Psoas muscle (tissue), 7 donors: ENCODE measurements at regions not wholly inside any gene's neighbourhood (a gene's known extent, or its start where the extent isn't known, plus 50 kb on each side); places are given as distances from the start of the nearest gene placed in this dataset.
A peak's percentile ranks its signal among the peaks of the same experiment; 100 is the strongest.
"Not testable (repeated sequence)": the region's sequence is repeated elsewhere in the genome, so short reads cannot be mapped to it uniquely, and the experiment has no call there.

ENCODE experiments used
- ATAC-seq, 4 donors: fragments of 200-7000 bp; cut with Tn5 transposase; one replicate each; pipeline ENCODE4 v1.9.1; 2020; ENCODE audit warnings: moderate library complexity in 3 of 4, mild to moderate bottlenecking in 2 of 4
- DNase-seq, 2 donors: peaks; one replicate each; pipeline ENCODE4 v3.0.0-alpha.2; 2020
- H3K27ac ChIP-seq: fragments of 200-600 bp; one replicate; pipeline ENCODE4 v1.8.0; 2022
- H3K27me3 ChIP-seq, 3 donors: fragments of 200-600 bp in 1 of 3; one replicate each; pipeline versions ENCODE4 v1.6.1 to v1.8.0; 2013 to 2022; ENCODE audit warnings: low read length in 2 of 3, mild to moderate bottlenecking in 2 of 3, moderate library complexity in 1 of 3; ENCODE audit not compliant: insufficient read depth in 3 of 3
- H3K36me3 ChIP-seq, 2 donors: fragments of 200-600 bp in 1 of 2; one replicate each; pipeline versions ENCODE4 v1.6.1 to v1.8.0; 2013 to 2022; ENCODE audit warnings: low read depth in 1 of 2, mild to moderate bottlenecking in 1 of 2, moderate library complexity in 1 of 2; ENCODE audit not compliant: insufficient read depth in 1 of 2
- H3K4me1 ChIP-seq: fragments of 200-600 bp; one replicate; pipeline ENCODE4 v1.8.0; 2022
- H3K4me3 ChIP-seq: fragments of 200-600 bp; one replicate; pipeline ENCODE4 v1.8.0; 2022; ENCODE audit warnings: mild to moderate bottlenecking
- H3K9me3 ChIP-seq: fragments of 200-600 bp; one replicate; pipeline ENCODE4 v1.8.0; 2022
- CTCF ChIP-seq: fragments of 200-600 bp; IDR thresholded peaks from one replicate; pipeline ENCODE4 v1.8.0; 2022; ENCODE audit warnings: antibody characterized with exemption
- WGBS, 3 donors: extraction: QIAGEN DNeasy Blood & Tissue Kit; methylation state at CpG; one replicate each; pipeline versions ENCODE4 v1.1.6 to v1.1.7; 2013; 5-methylcytosine and 5-hydroxymethylcytosine counted together
- intact Hi-C, 2 donors: fragments of 100-400 bp; cut with DNase I; formaldehyde crosslinking; loops; one replicate each; pipeline versions ENCODE4 v1.11.0 to v1.14.2; 2022
- donor health status: healthy with polysubstance abuse.
- donor health status: DM: no; HTN: no; CAD: no; lungs with moderate emphysema.
- donor health status: Bipolar disorder and iron deficiency.
- donor health status: healthy.
- donor health status: DM: yes; HTN: yes; CAD: no.
- donor health status: DM: no; HTN: no; CAD: no.
- donor health status: DM: yes; HTN: yes; CAD: no.

GRCh38 chr2:131656816-131657633 is 129.3 kb downstream of the CCDC74A start:
- DNase-seq (no peak), ATAC-seq (no peak)
- Histone ChIP-seq H3K4me1 (no peaks in the 10 kb centered on the region), H3K4me3 (no peak overlapping the region), H3K9me3 (no peaks in the 10 kb centered on the region), H3K36me3 (no peaks in the 10 kb centered on the region), H3K27ac (no peak overlapping the region), H3K27me3 (no peaks in the 10 kb centered on the region)
- WGBS, 3 donors: 93 to 95% (median 95%) methylated on average over 32 of the region's 32 CpGs
- intact Hi-C loops: no loop called here
- TF ChIP-seq CTCF: no peak

- DNase-seq (no peak), ATAC-seq (no peak)
- Histone ChIP-seq H3K4me1 (no peaks in the 10 kb centered on the region), H3K36me3 (no peaks in the 10 kb centered on the region), H3K27me3 (no peaks in the 10 kb centered on the region), H3K27ac (no peak overlapping the region), H3K4me3 (no peak overlapping the region), H3K9me3 (no peaks in the 10 kb centered on the region)
- intact Hi-C loops: no loop called here
- TF ChIP-seq CTCF: no peak
- WGBS, 3 donors: 96 to 97% (median 97%) methylated on average over 44 to 49 of the region's 49 CpGs
Measured at GRCh38 chr2:131657895-131658768, 130.4 kb downstream of the CCDC74A start.

- Histone ChIP-seq H3K27me3 (no peaks in the 10 kb centered on the region), H3K36me3 (no peaks in the 10 kb centered on the region), H3K4me3 (no peak overlapping the region), H3K27ac (no peak overlapping the region), H3K4me1 (no peaks in the 10 kb centered on the region), H3K9me3 (no peaks in the 10 kb centered on the region)
- TF ChIP-seq CTCF: no peak
- WGBS, 3 donors: 93 to 96% (median 94%) methylated on average over 12 to 16 of the region's 16 CpGs
- DNase-seq: no peak
- no peak for ATAC-seq
- intact Hi-C loops: no loop called here
Measured at GRCh38 chr2:131658769-131659131, 131.1 kb downstream of the CCDC74A start.

DNA sequence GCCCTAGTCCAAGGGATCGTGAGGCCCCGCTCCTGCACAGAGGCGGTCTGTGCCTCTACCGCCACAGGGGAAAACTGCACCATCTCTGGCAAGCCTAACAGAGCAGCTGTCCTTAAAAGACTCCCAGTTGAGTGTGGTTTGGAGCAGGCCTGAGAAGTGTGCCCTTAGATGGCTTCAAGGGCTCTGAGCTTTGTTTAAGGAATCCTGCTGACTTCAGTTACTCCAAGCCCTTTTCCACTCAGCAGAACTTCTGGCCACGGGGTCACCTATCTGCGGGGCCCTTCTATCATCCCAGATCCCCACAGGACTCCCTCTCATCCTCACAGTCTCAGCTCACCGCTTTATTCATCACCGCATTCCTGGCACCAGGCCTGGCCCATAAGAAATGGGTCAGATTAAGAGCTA is 131.5 kb downstream of the CCDC74A start:
- H3K27me3 ChIP-seq: no peaks in the 10 kb centered on the region
- no peaks in the 10 kb centered on the region for H3K4me1 ChIP-seq
- no peak overlapping the region for H3K27ac ChIP-seq
- H3K36me3 ChIP-seq: no peaks in the 10 kb centered on the region
- no peak for DNase-seq
- no peak for ATAC-seq
- intact Hi-C loops: no loop called here
- 42 to 70% (median 44%) methylated on average over 8 of the region's 8 CpGs for WGBS, 3 donors
- no peak for TF ChIP-seq CTCF
- no peaks in the 10 kb centered on the region for H3K9me3 ChIP-seq
- no peak overlapping the region for H3K4me3 ChIP-seq

GRCh38 chr2:131661101-131661782 is 133.6 kb downstream of the CCDC74A start:
- H3K4me1 ChIP-seq, H3K27me3 ChIP-seq, intact Hi-C loops, H3K27ac ChIP-seq, ATAC-seq, H3K36me3 ChIP-seq, DNase-seq, H3K4me3 ChIP-seq, H3K9me3 ChIP-seq: not testable (repeated sequence)
- 59 to 63% (median 61%) methylated on average over 8 of the region's 8 CpGs for WGBS, 3 donors

DNA sequence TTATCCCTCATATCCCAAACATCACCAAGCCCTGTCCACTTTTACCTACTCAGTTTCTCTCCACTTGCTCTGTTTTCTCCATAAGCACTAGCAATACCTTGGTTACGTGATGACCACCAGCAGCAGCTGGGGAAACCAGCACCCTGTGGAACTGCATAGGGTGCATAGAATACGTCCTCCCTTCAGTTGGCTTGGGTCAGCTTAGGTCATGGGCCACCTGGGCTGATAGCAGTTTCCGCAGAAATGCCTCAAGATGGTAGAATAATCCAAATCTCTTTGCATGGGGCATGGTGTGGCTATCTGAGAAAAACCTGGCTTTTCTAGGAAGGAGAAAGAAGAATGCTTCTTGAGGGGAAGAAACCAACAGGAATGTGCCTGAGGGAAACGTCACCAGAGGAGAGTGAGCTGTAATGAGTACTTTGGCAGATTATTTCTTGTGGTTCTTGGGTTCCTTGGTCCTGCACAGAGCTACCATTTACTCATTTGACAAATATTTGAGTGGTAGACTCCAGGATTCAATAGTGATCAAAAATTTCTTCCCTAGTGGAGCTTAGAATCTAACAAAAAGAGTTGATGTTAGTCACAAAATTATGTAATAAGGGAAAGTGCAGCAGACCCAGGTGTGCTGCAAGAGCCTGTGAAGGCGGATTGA is 134.3 kb downstream of the CCDC74A start:
- H3K27ac ChIP-seq, ATAC-seq: not testable (repeated sequence)

DNA sequence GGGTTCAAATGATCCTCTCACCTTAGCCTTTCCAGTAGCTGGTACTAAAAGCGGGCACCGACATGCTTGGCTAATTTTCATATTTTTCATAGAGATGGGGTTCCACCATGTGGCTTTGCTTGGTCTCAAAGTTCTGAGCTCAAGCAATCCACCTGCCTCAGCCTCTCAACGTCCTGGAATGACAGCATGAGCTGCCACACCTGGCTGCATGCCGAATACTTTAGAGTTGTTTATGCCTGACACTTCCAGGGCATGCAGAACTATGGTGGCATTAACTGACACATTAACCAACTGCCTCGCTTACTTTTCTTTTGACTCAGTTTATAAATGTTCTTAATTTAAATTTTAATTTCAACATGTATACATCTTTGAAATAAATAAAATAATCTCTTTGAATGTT is 135.8 kb downstream of the CCDC74A start:
- WGBS, 3 donors: 26 to 38% (median 34%) methylated on average over 5 of the region's 5 CpGs
- H3K27ac ChIP-seq: not testable (repeated sequence)
- peak in 3 of 4 donors; percentile 46 to 77 (median 65) for ATAC-seq

More for the DNA sequence above, 134.3 kb downstream of the CCDC74A start:
- DNase-seq, intact Hi-C loops, H3K4me3 ChIP-seq, H3K27me3 ChIP-seq, H3K9me3 ChIP-seq, H3K36me3 ChIP-seq, H3K4me1 ChIP-seq: not testable (repeated sequence)
- 92 to 93% (median 93%) methylated on average over 5 of the region's 5 CpGs for WGBS, 3 donors

More for the DNA sequence above, 135.8 kb downstream of the CCDC74A start:
- DNase-seq, H3K4me3 ChIP-seq, H3K9me3 ChIP-seq, H3K27me3 ChIP-seq, H3K36me3 ChIP-seq, H3K4me1 ChIP-seq, intact Hi-C loops: not testable (repeated sequence)
